ENCODE measurements at regions not wholly inside any gene's neighbourhood (a gene's known extent, or its start where the extent isn't known, plus 50 kb on each side); places are given as distances from the start of the nearest gene placed in this dataset.

DNA sequence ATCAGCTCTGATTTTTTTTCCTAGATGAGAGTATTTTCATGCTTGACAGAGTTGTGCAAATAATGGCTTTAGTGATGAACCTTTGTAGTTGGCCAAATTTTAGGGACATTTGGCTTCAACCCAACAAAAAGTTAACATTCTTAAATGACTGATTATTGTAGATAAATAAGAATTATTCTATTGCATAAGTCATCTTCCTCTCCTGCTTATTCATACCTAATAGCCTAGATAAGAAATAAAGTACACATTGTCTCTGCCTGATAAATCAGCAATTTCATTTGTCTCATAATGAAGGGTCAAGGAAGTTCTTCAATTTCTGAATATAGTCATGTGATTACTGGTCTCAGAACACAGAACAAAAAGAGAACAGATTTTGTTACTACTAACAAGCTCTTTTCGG is 428.9 kb upstream of the IL12A start:
- no peak for DNase-seq

DNA sequence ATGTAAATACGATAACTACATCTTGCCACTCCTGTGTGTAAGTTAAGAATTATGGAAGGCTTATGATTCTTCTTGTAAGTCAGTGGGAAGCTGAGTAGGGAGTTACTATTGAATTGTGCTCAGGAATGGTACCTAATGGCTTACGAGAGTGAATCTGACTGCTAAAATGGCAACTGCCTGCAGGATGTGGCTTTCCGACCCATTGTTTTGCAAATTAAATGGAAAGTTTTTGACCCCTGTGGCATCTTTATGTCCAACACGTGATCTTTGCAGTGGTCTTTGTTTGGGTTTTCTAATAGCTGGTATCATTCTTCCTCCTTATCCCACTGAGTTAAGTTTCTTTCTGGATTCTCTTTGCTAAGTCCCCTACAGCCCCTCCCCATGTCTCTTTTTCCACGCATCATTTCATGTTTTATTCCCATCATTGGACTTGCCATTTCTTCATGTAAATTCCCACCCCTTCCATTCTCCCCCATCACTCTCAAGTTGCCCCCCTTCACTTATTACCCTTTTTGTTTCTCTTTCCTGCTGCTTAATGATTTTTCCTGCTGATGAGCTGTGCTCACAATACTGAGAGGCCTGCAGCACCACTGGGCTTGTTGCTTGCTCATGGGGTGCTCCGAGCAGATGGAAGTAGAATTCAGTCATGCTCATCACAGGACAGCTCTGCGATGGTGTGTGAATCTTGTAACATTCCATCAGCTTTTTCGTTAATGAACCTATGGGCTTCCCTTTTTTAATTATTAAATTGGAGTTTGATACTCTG is 428.2 kb upstream of the IL12A start:
- no peak for DNase-seq

- no peak for DNase-seq
Observed at GRCh38 chr3:159565313-159565712, 423.3 kb upstream of the IL12A start.

- no peak for DNase-seq
Observed at GRCh38 chr3:159583662-159584061, 405.0 kb upstream of the IL12A start.

- DNase-seq, result no peak
Observed at GRCh38 chr3:159584421-159584820, 404.2 kb upstream of the IL12A start.

DNA sequence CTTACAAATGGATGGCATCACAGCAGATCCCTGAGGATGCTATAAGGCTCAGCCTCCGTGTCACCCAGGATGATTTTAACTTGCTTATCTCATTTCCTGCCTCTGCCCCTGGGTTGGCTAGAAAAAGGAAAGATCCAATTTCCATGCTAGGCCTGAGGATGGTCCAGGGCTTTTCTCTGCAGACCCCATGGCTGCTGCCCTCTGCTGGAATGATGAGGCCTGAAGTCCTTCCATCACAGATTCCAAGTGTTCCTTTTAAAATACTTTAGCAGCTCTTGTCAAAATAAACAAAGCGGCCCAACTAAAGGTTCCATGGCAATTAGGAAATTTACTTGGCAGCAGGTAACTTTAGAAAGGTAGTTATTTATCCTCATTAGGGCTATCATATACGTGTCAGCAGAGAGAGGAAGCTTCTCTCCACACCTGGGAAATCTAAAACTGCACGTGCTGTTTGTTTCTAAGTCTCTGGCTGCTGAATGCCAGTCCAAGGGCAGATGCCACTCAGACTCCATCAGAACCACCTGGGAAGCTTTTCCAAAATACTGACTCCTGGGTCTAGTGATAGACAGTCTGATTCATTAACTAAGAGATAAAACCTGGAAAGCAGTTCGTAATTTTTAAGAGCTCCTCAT is 401.9 kb upstream of the IL12A start:
- no peak for DNase-seq

DNA sequence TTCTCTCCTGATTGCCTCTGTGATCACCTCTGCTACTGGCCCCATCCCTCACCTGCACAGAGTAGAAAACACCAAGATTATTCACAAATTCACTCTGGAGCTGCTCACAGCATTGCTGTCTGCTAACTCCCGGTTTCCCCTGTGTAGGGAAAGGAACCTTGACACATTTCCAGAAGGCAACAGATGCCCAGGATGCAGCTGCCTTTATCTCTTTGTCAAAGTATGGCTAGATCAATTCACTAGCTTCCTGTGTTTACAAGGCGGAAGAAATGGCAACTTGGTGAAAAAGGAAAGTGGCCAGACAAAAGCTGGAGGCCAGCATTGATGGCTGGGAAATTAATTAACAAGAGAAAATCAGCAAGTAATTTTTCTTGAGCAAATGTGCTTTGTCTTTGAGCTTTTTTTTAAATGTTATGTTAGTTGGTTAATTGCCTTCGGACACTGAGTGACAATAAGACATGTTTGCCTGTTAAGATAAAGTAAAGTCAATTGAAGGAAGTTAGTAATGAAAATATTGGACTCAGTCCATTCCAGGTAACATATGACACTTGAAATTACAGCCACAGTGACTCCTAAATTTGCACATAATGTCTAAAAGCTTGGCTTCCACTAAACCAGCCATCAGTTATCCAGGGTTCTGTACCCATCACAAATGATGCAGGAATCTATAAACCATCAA is 394.6 kb upstream of the IL12A start:
- no peak for DNase-seq

GRCh38 chr3:159600291-159600690 is 388.3 kb upstream of the IL12A start:
- no peak for DNase-seq

- no peak for DNase-seq
Observed at GRCh38 chr3:159604151-159604581, 384.5 kb upstream of the IL12A start.

DNA sequence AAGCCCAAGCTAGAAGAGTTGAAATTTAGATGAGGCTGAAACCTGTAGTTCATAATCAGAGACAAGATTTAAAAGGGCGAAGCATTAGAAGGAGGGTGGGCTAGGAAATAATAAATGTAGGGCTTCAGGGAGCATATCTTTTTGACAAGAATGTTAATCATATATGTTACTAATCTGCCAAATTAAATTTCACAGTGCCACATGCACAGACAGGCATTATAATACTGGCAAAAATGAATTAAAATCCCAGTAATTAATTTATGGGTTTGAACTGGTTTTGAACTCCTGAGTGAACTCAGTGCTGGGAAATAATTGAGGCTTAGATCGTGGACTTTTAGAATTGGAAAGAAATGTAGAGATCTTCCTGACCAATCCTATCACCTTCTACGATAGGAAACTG is 383.5 kb upstream of the IL12A start:
- DNase-seq, result no peak

DNA sequence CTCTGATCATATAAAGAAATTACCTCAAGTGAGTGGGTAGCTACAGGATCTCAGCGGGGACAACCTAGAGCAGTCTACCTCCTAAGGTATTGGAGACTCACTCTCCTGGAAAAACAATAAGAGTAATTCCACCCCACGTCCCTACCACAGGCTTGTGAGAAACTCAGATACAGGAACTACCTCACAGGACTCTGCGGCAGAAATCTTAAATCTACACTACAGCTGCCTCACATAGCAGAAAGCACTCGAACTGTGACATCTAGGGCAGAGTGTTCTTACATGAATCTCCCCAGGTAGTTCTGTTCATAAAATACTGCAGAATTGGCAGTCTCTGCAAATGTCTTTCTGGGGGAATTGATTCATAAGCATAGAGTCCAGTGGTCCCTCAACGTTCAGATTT is 382.9 kb upstream of the IL12A start:
- DNase-seq, result no peak

- DNase-seq, result no peak
Observed at GRCh38 chr3:159607856-159608255, 380.8 kb upstream of the IL12A start.

DNA sequence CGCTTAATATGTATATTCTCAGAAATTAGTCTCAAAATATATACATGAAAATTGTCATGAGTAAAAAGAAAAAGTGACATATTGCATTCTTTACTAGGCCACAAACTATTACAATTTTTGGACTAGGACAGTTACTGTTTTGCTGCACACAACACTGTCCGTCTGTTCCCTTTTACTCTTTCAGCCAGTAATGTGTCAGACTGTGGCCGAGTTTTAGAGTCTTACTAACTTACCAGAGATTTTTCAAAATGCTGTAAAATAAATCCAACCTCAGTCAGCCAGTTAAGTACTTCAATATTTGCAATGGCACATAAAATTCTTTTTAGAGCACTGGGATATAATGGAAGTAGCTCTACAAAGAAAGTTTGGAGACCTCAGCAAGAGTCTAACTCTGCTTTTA is 380.3 kb upstream of the IL12A start:
- no peak for DNase-seq

GRCh38 chr3:159609625-159610024 is 379.0 kb upstream of the IL12A start:
- DNase-seq, result no peak

GRCh38 chr3:159616234-159616825 is 372.3 kb upstream of the IL12A start:
- no peak for DNase-seq

DNA sequence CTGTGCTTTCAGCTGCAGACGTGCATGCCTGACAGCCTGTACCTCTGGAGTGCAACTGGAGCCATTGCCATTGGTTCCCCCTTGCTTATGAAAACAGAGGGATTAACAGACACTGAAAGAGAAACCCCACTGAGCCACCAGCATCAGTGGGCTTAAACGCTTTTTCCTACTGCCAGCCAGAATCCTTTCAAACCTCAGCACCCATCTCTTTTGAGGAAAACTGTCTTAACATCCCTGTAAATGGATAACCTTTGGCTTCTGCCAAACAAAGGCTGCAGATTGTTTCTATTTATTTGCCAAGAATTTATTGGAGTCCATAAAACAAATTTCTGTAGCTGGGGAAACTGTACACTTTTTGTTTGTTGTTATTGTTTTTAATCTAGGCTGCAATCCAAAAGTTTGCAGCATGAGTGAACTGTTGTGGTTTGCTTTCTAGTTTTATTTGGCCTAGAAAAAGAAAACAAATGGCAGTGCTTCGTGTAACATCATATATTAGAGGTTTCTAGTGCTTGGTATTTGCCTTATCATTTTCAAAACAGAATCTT is 369.2 kb upstream of the IL12A start:
- no peak for DNase-seq

GRCh38 chr3:159620281-159620680 is 368.4 kb upstream of the IL12A start:
- no peak for DNase-seq

GRCh38 chr3:159620873-159621272 is 367.8 kb upstream of the IL12A start:
- DNase-seq, result no peak

GRCh38 chr3:159624616-159625015 is 364.0 kb upstream of the IL12A start:
- no peak for DNase-seq

DNA sequence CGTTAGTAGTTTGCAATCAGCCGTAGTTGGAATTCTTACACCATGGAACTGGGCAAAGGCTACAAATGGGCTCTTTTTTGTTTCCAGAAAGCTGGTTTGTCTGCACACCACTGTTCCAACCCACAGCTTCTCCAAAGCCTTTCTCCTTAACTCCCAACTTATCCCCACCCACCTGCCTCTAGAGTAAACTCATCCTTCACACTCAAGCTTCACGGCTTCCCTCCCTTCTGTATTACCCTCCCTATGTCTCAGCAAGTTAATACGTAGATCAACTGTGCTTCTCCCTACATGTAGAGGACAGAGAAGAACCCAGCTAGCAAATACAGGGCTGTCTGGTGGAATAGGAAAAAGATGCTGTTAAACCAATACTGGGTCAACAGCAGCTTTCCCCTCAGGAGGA is 363.0 kb upstream of the IL12A start:
- DNase-seq, result no peak

DNA sequence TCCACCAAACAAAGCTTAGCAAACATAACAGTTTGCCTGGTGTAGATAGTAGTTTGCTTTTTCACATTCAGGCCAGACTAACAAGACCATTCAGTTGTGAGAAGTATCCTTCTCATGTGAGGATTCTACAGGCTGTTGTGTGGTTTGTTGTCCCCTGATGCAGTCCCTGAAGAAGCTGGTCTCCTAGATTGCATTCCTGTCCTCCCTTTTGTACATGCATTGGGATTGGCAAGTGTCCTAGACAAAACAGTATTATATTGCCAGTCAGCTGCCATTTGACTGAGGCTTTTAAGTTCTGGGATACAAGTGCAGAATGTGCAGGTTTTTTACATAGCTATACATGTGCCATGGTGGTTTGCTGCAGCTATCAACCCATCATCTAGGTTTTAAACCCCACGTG is 362.0 kb upstream of the IL12A start:
- DNase-seq, result no peak

GRCh38 chr3:159627229-159627628 is 361.4 kb upstream of the IL12A start:
- DNase-seq, result no peak

DNA sequence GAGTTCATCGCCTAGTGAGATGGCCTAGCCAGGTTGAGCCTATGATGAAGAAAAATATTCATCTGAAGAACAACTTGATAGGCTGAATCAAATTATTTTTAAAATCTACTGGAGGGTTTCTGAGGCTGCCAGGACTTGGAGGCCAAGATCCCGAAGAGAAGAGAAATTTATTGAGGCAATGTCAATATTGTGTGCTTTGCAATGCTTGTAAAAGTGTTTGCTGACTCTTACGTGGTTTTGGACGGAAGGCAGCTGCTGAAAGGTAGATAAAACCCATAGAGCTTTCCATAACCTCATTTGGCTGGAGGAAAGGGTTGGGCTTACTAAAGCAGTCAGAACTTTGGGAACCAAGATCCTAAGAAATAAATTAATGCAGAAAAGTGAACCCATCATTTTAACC is 361.0 kb upstream of the IL12A start:
- no peak for DNase-seq
